Activated B cell treated with CpG ODN at 0.5 μM for 24 hours (primary cell): ENCODE measurements at regions not wholly inside any gene's neighbourhood (a gene's known extent, or its start where the extent isn't known, plus 50 kb on each side); places are given as distances from the start of the nearest gene placed in this dataset.
"Not testable (repeated sequence)": the region's sequence is repeated elsewhere in the genome, so short reads cannot be mapped to it uniquely, and the experiment has no call there.

Experiments used
- ATAC-seq: fragments of 200-7000 bp; cut with Tn5 transposase; one replicate; pipeline ENCODE4 v1.10.0; 2021; ENCODE audit warnings: low read depth, mild to moderate bottlenecking, moderate library complexity
- CTCF ChIA-PET: fragments of 350-600 bp; sonication (Branson Sonifier 250); formaldehyde crosslinking; loops from one replicate; lab custom pipeline; 2021; ENCODE audit warnings: antibody characterized with exemption; lab: Charles Lee
- POLR2A ChIA-PET: fragments of 350-600 bp; sonication (Branson Sonifier 250); formaldehyde crosslinking; loops from one replicate; lab custom pipeline; 2021; ENCODE audit warnings: antibody characterized with exemption; lab: Charles Lee
- DNase-seq: peaks from one replicate; pipeline ENCODE4 v3.0.0; 2022
- H3K27ac Mint-ChIP-seq: one replicate; pipeline ENCODE4 v1.8.0; 2020; ENCODE audit warnings: mixed read lengths
- H3K27me3 Mint-ChIP-seq: one replicate; pipeline ENCODE4 v1.8.0; 2021; ENCODE audit warnings: mixed read lengths
- H3K36me3 Mint-ChIP-seq: one replicate; pipeline ENCODE4 v1.8.0; 2021; ENCODE audit warnings: low read depth, mixed read lengths
- H3K4me1 Mint-ChIP-seq: one replicate; pipeline ENCODE4 v1.8.0; 2021; ENCODE audit warnings: mixed read lengths
- H3K4me3 Mint-ChIP-seq: one replicate; pipeline ENCODE4 v1.8.0; 2020; ENCODE audit warnings: mild to moderate bottlenecking, mixed read lengths
- H3K9me3 Mint-ChIP-seq: one replicate; pipeline ENCODE4 v1.8.0; 2020; ENCODE audit warnings: mixed read lengths
- intact Hi-C: fragments of 100-400 bp; cut with micrococcal nuclease; formaldehyde crosslinking; loops from one replicate; pipeline ENCODE4 v1.15.1; 2024
- TF ChIP-seq, protein P1 (sequence below): fragments of 200-600 bp; IDR thresholded peaks from one replicate; pipeline ENCODE4 v1.8.0; 2022; ENCODE audit warnings: antibody characterized with exemption, mild to moderate bottlenecking

DNA sequence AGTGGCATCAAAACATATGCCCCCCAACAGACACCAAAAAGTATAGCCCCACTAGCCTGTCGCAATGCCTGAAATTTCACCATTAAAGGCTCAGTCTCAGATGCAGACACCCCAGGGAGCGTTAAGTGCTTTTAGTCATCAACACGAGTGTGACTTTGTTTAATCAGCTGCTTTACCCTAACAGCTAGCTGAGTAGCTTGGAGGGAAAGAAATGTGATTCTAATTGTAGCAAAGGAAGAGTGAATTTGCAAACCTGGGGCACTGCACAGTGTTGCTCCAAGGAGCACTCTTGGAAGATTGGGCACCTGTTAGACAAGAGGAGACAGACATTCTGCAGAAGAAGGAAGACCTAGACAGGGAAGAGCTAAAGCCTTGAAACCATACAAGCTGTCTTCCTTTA is 145.1 kb downstream of the BEND2 start:
- Mint-ChIP-seq H3K4me3 (no peak overlapping the region), H3K27me3 (peaks cover 2% of the 10 kb centered on the region), H3K4me1 (no peaks in the 10 kb centered on the region), H3K27ac (no peak overlapping the region), H3K36me3 (no peaks in the 10 kb centered on the region), H3K9me3 (no peaks in the 10 kb centered on the region)
- TF ChIP-seq, protein P1, sequence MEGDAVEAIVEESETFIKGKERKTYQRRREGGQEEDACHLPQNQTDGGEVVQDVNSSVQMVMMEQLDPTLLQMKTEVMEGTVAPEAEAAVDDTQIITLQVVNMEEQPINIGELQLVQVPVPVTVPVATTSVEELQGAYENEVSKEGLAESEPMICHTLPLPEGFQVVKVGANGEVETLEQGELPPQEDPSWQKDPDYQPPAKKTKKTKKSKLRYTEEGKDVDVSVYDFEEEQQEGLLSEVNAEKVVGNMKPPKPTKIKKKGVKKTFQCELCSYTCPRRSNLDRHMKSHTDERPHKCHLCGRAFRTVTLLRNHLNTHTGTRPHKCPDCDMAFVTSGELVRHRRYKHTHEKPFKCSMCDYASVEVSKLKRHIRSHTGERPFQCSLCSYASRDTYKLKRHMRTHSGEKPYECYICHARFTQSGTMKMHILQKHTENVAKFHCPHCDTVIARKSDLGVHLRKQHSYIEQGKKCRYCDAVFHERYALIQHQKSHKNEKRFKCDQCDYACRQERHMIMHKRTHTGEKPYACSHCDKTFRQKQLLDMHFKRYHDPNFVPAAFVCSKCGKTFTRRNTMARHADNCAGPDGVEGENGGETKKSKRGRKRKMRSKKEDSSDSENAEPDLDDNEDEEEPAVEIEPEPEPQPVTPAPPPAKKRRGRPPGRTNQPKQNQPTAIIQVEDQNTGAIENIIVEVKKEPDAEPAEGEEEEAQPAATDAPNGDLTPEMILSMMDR: no peak
- ATAC-seq (no peak), DNase-seq (no peak)
- ChIA-PET CTCF (no interaction called here), POLR2A (no interaction called here)
- intact Hi-C loops: no loop called here

DNA sequence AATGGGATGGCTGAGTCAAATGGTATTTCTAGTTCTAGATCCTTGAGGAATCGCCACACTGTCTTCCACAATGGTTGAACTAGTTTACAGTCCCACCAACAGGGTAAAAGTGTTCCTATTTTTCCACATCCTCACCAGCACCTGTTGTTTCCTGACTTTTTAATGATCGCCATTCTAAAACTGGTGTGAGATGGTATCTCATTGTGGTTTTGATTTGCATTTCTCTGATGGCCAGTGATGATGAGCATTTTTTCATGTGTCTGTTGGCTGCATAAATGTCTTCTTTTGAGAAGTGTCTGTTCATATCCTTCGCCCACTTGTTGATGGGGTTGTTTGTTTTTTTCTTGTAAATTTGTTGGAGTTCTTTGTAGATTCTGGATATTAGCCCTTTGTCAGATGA is 152.6 kb downstream of the BEND2 start:
- intact Hi-C loops, H3K4me3 Mint-ChIP-seq, H3K9me3 Mint-ChIP-seq, ATAC-seq, DNase-seq, POLR2A ChIA-PET, H3K4me1 Mint-ChIP-seq, H3K27ac Mint-ChIP-seq, H3K36me3 Mint-ChIP-seq, CTCF ChIA-PET, H3K27me3 Mint-ChIP-seq: not testable (repeated sequence)

DNA sequence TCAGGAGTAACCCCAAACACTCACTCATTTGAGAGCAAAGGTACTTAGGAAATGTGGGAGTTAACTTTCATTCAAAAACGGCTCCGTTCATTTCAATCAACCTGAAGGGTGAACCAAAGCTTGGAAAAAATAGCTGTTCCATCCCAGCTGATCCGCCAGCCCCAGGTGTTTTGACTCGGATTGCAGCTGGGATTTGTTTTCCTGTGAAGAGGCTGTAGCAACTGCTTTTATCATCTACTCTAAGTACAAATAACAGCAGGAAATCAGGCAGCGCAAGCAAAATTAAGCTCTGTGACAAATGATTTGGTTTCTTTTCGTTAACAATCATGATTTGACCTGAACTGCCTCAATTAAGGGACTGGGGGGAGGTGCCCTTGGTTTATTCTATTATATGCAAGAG is 154.7 kb downstream of the BEND2 start:
- H3K4me1 Mint-ChIP-seq: no peaks in the 10 kb centered on the region
- ATAC-seq (no peak), DNase-seq (no peak)
- CTCF ChIA-PET: no interaction called here
- H3K36me3 Mint-ChIP-seq: no peaks in the 10 kb centered on the region
- no peak overlapping the region for H3K4me3 Mint-ChIP-seq
- H3K27ac Mint-ChIP-seq: no peak overlapping the region
- no peaks in the 10 kb centered on the region for H3K27me3 Mint-ChIP-seq
- TF ChIP-seq, protein P1: no peak
- intact Hi-C loops: no loop called here
- H3K9me3 Mint-ChIP-seq: no peaks in the 10 kb centered on the region
- POLR2A ChIA-PET: no interaction called here

DNA sequence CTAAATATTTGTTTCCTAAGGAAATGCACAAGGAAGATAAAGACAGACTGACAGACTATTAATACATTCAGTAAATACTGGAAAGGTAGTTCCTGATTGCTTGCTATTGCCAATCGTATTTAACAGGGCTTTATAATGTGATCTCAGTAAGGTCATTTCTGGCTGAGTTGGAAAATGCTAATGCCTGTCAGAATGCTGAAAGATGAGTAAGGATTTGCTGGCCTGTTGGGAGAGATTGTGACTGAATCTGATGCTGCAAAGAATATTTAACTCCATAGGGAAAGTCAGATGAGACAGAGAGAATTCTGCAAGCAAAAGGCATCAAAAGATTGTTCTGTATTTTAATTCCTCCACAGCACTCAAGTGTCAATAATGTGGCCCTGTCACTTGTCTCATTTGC is 169.0 kb downstream of the BEND2 start:
- DNase-seq (no peak), ATAC-seq (no peak)
- TF ChIP-seq, protein P1: no peak
- Mint-ChIP-seq H3K36me3 (no peaks in the 10 kb centered on the region), H3K4me1 (no peaks in the 10 kb centered on the region), H3K9me3 (peaks cover 2% of the 10 kb centered on the region), H3K4me3 (no peak overlapping the region), H3K27me3 (no peaks in the 10 kb centered on the region), H3K27ac (no peak overlapping the region)
- ChIA-PET CTCF (no interaction called here), POLR2A (no interaction called here)
- intact Hi-C loops: no loop called here

DNA sequence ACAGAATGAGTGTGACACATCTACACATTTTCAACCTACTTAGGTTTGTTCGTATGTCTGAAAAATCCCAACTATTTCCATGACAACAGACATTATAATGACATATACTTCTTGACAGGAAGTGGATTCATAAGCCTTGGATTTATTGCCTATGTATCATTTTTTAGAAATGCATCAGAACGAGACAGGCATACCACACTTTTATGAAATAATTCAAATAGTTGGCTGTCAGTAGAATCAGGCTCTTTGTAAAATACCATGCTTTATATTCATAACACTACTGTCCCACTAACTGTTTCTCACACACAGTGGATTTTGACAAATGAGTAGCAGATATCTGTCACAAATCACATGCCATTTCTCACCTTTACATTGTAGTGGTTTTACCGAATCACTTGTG is 173.2 kb downstream of the BEND2 start:
- no peak for DNase-seq
- no peak overlapping the region for H3K4me3 Mint-ChIP-seq
- intact Hi-C loops: no loop called here

DNA sequence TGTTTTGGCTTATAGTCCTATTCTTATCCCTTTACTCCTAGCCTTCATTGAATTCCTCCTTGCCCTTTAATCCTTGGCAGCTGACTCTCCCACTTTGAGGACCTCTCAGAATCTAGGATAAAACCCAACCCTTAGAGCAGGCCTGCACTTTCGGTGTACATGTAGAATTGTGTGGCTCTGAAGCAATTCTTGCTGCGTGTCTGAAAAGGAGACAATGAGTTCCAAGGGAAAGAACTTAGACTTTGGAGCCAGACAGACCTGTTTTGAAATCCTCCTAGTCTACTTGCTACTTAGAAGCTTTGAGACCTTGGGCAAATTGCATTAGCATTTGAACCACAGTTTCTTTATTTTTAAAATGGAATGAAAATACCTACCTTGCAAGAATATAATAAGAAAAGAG is 175.2 kb downstream of the BEND2 start:
- H3K27ac Mint-ChIP-seq: no peak overlapping the region
- H3K9me3 Mint-ChIP-seq: peaks cover under 1% of the 10 kb centered on the region
- POLR2A ChIA-PET: no interaction called here
- no peak for ATAC-seq
- TF ChIP-seq, protein P1: no peak
- H3K4me1 Mint-ChIP-seq: no peaks in the 10 kb centered on the region
- no peak for DNase-seq
- H3K36me3 Mint-ChIP-seq: no peaks in the 10 kb centered on the region
- H3K27me3 Mint-ChIP-seq: no peaks in the 10 kb centered on the region
- no peak overlapping the region for H3K4me3 Mint-ChIP-seq
- CTCF ChIA-PET: no interaction called here
- intact Hi-C loops: no loop called here

More for the DNA sequence above, 173.2 kb downstream of the BEND2 start:
- Mint-ChIP-seq H3K27me3 (no peaks in the 10 kb centered on the region), H3K27ac (no peak overlapping the region), H3K36me3 (no peaks in the 10 kb centered on the region), H3K4me1 (no peaks in the 10 kb centered on the region), H3K9me3 (peaks cover 2% of the 10 kb centered on the region)
- ChIA-PET CTCF (no interaction called here), POLR2A (no interaction called here)
- no peak for ATAC-seq
- TF ChIP-seq, protein P1: no peak
